Right lobe of liver (tissue), 6 donors: ENCODE measurements at regions not wholly inside any gene's neighbourhood (a gene's known extent, or its start where the extent isn't known, plus 50 kb on each side); places are given as distances from the start of the nearest gene placed in this dataset.
A peak's percentile ranks its signal among the peaks of the same experiment; 100 is the strongest.

Experiments used
- ATAC-seq, 4 donors: fragments of 200-7000 bp; cut with Tn5 transposase; one replicate each; pipeline ENCODE4 v1.9.1; 2020; ENCODE audit warnings: mild to moderate bottlenecking in 4 of 4, moderate library complexity in 4 of 4
- DNase-seq, 3 donors: peaks; one replicate each; pipeline ENCODE4 v3.0.0-alpha.2; 2020
- H3K27ac ChIP-seq, 3 donors: fragments of 200-600 bp; one replicate each; pipeline ENCODE4 v1.8.0; 2022
- H3K27me3 ChIP-seq, 2 donors: fragments of 200-600 bp; one replicate each; pipeline ENCODE4 v1.8.0; 2022
- H3K36me3 ChIP-seq, 4 donors: fragments of 200-600 bp; sonication (generic) in 1 of 4; one replicate each; pipeline versions ENCODE4 v1.5.1 to v1.8.0; 2017 to 2022; ENCODE audit warnings: control low read depth in 1 of 4
- H3K4me1 ChIP-seq, 4 donors: fragments of 200-600 bp; sonication (generic) in 1 of 4; one replicate each; pipeline versions ENCODE4 v1.5.1 to v1.8.0; 2017 to 2022; ENCODE audit warnings: control low read depth in 1 of 4
- H3K4me3 ChIP-seq, 3 donors: fragments of 200-600 bp; one replicate each; pipeline ENCODE4 v1.8.0; 2022
- H3K9me3 ChIP-seq, 4 donors: fragments of 200-600 bp; sonication (generic) in 1 of 4; one replicate each; pipeline versions ENCODE4 v1.5.1 to v1.8.0; 2017 to 2022; ENCODE audit warnings: control low read depth in 1 of 4
- POLR2A ChIP-seq: fragments of 450-650 bp; IDR thresholded peaks from one replicate; pipeline ENCODE4 v1.6.1; 2017; ENCODE audit warnings: antibody characterized with exemption, mild to moderate bottlenecking
- WGBS: methylation state at CpG from one replicate; pipeline ENCODE4 v1.1.6; 2018; ENCODE audit warnings: low coverage, low lambda C conversion rate; ENCODE audit not compliant: insufficient coverage; ENCODE audit errors: missing lambda C conversion rate; 5-methylcytosine and 5-hydroxymethylcytosine counted together
- intact Hi-C, 2 donors: fragments of 100-400 bp; cut with DNase I; formaldehyde crosslinking; loops; one replicate each; pipeline versions ENCODE4 v1.11.2 to v1.14.1; 2022
- TF ChIP-seq, protein P1 (sequence below), 4 donors: fragments of 200-600 bp in 3 of 4; fragments of 450-650 bp in 1 of 4; IDR thresholded peaks; one replicate each; pipeline versions ENCODE4 v1.5.1 to v1.8.0; 2016 to 2022; ENCODE audit warnings: antibody characterized with exemption in 4 of 4, mild to moderate bottlenecking in 2 of 4
- donor health status: DM: no; HTN: yes; CAD: no.
- donor health status: DM: no; HTN: no; CAD: no.
- donor health status: DM: no; HTN: no; CAD: no.
- donor health status: DM: no; HTN: yes; CAD: no.
- donor health status: DM: no; HTN: yes; CAD: no.

DNA sequence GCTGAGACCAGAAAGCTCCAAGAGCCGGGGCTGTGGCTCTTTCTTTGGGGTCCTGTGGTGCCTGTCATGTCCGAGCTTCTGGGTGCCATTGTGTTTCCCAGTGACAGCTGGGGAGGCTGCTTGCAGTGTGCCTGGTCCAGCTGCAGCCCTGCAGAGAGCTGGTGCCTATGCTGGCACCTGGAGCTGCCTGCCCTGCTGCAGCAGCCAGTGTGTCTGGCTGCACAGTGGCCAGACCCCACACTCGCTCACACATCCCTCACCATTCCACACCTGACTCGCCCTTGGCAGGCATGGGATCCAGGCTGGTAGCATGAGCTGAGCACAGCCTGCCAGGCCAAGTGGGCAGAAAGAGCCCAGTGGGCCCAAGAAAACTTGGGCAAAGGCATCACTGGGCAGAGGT is 635.1 kb upstream of the SEMA3D start:
- Histone ChIP-seq H3K27me3 (no peaks in the 10 kb centered on the region), H3K4me3 (no peak overlapping the region), H3K9me3 (no peaks in the 10 kb centered on the region), H3K36me3 (no peaks in the 10 kb centered on the region), H3K27ac (no peak overlapping the region), H3K4me1 (no peaks in the 10 kb centered on the region)
- TF ChIP-seq, protein P1, sequence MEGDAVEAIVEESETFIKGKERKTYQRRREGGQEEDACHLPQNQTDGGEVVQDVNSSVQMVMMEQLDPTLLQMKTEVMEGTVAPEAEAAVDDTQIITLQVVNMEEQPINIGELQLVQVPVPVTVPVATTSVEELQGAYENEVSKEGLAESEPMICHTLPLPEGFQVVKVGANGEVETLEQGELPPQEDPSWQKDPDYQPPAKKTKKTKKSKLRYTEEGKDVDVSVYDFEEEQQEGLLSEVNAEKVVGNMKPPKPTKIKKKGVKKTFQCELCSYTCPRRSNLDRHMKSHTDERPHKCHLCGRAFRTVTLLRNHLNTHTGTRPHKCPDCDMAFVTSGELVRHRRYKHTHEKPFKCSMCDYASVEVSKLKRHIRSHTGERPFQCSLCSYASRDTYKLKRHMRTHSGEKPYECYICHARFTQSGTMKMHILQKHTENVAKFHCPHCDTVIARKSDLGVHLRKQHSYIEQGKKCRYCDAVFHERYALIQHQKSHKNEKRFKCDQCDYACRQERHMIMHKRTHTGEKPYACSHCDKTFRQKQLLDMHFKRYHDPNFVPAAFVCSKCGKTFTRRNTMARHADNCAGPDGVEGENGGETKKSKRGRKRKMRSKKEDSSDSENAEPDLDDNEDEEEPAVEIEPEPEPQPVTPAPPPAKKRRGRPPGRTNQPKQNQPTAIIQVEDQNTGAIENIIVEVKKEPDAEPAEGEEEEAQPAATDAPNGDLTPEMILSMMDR (IDR thresholded peaks at IDR 0.05) = no peak
- TF ChIP-seq POLR2A = no peak
- intact Hi-C loops = no loop called here
- no peak for ATAC-seq
- no CpG with 5 or more reads among the region's 4 CpGs for WGBS
- DNase-seq = no peak

DNA sequence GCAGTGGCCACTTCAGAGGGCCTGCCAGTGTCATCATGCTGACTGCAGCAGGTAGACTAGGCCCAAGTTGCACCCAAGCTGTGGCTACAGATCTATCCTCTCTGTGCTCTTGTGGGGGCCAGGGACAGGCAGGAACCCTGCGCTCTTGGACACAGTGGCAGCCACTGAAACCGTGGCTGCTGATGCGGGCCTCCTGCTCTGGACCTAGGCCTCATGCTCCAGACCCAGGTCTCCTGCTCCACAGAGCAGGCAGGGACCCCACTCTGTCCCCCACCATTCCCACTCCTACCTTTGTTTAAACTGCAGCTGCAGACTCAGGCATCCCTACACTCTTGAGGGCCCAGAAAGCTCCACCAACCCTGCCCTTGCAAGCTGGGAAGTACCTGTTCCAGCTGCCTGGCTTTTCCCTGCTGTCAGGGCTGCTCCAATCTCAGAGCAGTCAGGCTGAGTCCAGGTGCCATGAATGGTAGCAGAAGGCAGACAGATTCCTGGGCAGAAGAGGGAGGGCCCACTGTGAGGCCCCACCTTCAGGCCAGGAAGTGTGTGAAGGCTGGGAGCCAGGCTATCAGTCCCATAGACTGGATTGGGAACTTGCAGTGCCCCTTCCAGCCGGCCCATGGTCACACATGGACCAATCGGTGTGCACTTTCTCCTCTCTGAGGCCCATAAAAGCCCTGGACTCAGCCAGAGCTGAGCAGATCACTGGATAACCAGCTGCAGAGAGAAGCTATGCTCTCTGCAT is 634.0 kb upstream of the SEMA3D start:
- no CpG with 5 or more reads among the region's 5 CpGs for WGBS
- ATAC-seq = peak in 1 of 4 donors; percentile 26
- TF ChIP-seq, protein P1 (IDR thresholded peaks at IDR 0.05) = no peak
- TF ChIP-seq POLR2A = no peak

DNA sequence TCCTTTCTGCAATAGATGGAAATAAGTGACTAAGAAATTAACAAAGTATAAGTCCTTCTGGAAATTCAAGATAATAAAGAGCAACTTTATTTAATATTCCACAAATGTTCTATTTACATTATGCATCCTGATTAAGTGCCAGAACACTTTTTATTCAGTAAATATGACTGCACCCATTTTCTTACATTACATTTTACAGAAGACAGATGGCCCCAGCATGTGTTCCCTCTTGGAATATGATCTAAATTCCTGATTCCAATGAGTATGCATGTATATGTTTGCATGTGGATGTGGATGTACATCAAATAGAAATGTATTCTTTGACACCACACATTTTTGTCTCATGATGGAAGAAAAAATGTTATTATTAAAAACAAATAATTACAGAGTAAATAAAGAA is 628.7 kb upstream of the SEMA3D start:
- H3K27me3 ChIP-seq = no peaks in the 10 kb centered on the region
- intact Hi-C loops = no loop called here
- H3K27ac ChIP-seq = no peak overlapping the region
- H3K36me3 ChIP-seq = no peaks in the 10 kb centered on the region
- H3K4me1 ChIP-seq = no peaks in the 10 kb centered on the region
- DNase-seq = no peak
- H3K9me3 ChIP-seq = no peaks in the 10 kb centered on the region
- TF ChIP-seq POLR2A = no peak
- TF ChIP-seq, protein P1 (IDR thresholded peaks at IDR 0.05) = no peak
- no peak for ATAC-seq
- no peak overlapping the region for H3K4me3 ChIP-seq

More for the DNA sequence above, 634.0 kb upstream of the SEMA3D start:
- DNase-seq = no peak
- no peak overlapping the region for H3K4me3 ChIP-seq
- H3K27ac ChIP-seq = no peak overlapping the region
- intact Hi-C loops = no loop called here
- H3K9me3 ChIP-seq = no peaks in the 10 kb centered on the region
- H3K4me1 ChIP-seq = no peaks in the 10 kb centered on the region
- no peaks in the 10 kb centered on the region for H3K27me3 ChIP-seq
- H3K36me3 ChIP-seq = no peaks in the 10 kb centered on the region

DNA sequence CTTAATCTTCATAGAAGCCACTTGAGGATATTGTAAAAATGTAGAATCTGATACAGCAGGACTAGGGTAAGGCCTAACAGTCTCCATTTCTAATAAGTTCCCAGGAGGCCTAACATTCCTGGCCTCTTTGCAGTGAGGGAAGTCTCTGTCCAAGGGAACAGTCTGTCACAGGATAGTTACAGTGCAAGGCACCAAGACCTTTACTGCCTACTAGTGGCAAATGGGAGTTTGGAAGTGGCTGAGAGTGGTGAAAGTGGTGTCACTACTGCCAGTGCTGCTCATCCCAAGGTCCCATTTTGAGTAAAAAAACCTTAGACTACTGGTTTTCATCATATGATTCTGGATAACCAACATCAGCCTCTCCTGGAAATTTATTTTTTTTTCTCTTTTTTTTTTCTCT is 619.5 kb upstream of the SEMA3D start:
- DNase-seq = no peak
- H3K36me3 ChIP-seq = no peaks in the 10 kb centered on the region
- intact Hi-C loops = no loop called here
- ATAC-seq = no peak
- no peaks in the 10 kb centered on the region for H3K4me1 ChIP-seq
- H3K27me3 ChIP-seq = no peaks in the 10 kb centered on the region
- H3K27ac ChIP-seq = no peak overlapping the region
- TF ChIP-seq, protein P1 (IDR thresholded peaks at IDR 0.05) = no peak
- TF ChIP-seq POLR2A = no peak
- H3K9me3 ChIP-seq = no peaks in the 10 kb centered on the region
- H3K4me3 ChIP-seq = no peak overlapping the region

DNA sequence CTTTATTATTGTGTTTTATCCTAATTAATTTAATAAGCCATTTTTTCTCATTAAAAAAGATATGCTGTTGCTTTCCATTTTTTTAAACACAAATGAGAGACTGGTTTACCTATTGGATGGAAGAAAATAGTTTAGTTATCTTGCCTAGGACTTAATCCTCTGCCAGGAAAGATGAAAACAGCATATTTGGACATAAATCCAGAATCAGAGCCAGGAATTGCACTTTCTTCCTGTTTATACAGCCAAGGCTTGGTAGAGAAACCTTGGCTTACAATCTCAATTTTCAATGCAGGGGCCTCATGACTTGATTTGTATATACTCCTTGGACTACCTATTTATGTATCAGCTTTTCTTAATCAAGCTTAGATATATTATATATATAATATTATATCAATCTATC is 618.8 kb upstream of the SEMA3D start:
- intact Hi-C loops = no loop called here
- ATAC-seq (no peak), DNase-seq (no peak)

More for the DNA sequence above, 618.8 kb upstream of the SEMA3D start:
- H3K4me3 ChIP-seq = no peak overlapping the region
- H3K27me3 ChIP-seq = no peaks in the 10 kb centered on the region
- H3K9me3 ChIP-seq = no peaks in the 10 kb centered on the region
- TF ChIP-seq, protein P1 (IDR thresholded peaks at IDR 0.05) = no peak
- no peaks in the 10 kb centered on the region for H3K36me3 ChIP-seq
- H3K4me1 ChIP-seq = no peaks in the 10 kb centered on the region
- H3K27ac ChIP-seq = no peak overlapping the region
